HG03521 (cell line): ENCODE measurements at regions not wholly inside any gene's neighbourhood (a gene's known extent, or its start where the extent isn't known, plus 50 kb on each side); places are given as distances from the start of the nearest gene placed in this dataset.
A peak's percentile ranks its signal among the peaks of the same experiment; 100 is the strongest.
"Not testable (repeated sequence)": the region's sequence is repeated elsewhere in the genome, so short reads cannot be mapped to it uniquely, and the experiment has no call there.

Source experiments
- ATAC-seq: cut with Tn5 transposase; IDR thresholded peaks from one replicate; pipeline ENCODE4 v1.9.1; 2021; ENCODE audit warnings: mild to moderate bottlenecking, moderate library complexity; ENCODE audit not compliant: unreplicated experiment

- peak; percentile 98 for ATAC-seq
These were observed 232.3 kb downstream of the TLR4 start for GRCh38 chr9:117936185-117937130.

DNA sequence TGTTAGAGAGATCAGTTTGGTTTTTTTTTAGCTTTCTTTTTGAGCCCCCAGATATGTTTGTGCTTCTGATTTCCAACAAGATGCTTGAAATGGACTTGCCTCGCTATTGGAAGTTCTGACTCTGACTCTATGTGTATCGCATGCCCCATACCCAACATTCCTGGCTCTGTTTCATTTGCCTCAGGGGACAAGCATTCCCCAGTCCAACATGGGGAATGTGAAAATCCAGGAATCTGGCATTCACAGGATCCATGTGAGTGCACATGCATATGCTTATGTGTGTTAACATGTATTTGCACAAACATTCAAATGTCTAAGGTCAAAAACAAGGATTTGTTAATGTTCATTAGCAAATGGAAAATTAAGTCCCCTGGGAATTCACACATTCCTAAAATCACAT, 233.9 kb downstream of the TLR4 start:
- ATAC-seq: no peak

DNA sequence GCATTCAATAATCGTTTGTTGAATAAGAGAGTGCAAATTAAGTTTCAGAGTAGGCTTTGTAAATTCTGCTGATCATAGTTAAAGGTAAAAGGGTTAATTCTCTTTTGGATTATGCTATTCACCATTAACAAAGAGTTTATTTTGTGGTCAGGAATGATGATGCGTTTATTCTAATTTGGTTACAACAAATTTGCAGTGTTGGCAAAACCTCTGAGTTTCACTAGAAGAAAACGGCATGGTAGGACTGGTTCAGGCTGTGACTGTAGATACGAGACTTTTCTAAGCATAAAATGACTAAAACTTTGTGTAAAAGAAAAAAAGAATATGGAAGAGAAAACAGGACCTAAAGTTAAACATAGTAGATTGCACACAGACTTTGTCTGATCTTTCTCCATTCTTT, 234.7 kb downstream of the TLR4 start:
- ATAC-seq: no peak

DNA sequence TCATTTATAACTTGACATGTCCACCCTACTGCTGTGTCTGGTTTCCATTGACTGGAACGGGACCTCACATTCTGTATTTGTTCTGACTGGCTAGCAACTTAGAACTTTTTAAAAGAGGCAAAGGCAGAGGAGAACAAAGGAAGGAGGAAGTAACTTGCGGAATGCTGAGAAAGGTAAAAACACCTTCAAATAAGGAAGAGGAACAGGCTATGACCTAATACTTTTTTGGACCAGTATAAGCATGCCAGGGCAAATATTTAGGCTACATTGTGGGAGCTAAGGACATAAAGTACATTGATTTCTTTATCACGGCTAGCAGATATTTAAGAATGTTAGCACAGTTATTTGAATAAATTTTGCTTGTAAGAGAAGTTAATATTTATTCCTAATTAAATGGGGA, 240.5 kb downstream of the TLR4 start:
- ATAC-seq: not testable (repeated sequence)

DNA sequence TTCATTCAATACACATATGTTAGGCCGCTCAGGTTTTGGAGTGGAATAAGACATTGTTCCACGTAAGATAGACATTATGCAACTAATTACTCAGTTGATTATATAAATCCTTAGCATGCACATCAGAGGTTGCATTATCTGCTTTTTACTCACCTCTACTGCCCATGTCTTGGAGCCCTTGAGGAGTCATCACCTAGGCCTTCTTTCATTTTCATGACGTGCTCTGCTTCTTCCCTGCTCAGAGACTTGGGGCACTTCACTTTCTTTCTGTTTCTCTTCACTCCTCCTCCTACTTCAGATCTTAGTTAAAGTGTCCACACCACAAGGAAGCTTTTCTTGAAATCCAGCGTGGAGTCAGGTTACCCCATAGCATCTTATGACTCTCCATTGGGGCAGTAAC, 241.1 kb downstream of the TLR4 start:
- ATAC-seq: no peak

GRCh38 chr9:117951127-117951526, 246.9 kb downstream of the TLR4 start:
- ATAC-seq: no peak

DNA sequence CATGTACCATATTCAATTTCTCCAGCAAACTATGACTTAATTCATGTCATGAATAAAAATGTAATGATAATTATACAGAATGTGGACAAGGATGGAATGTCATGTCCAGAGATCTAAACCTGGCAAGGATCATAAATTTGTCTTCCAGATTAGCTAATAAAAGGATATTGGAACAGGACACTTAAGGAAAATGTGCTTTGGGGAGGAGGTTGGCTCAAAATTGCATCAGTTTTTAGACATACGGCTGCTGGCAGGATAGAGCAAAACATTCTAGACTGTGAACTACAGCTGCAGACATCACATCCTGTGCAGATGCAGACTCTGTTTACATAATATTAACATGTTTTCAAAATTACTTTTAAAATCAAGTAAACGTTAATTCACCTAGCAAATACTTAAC, 248.4 kb downstream of the TLR4 start:
- ATAC-seq: no peak

GRCh38 chr9:117957267-117957666, 253.1 kb downstream of the TLR4 start:
- no peak for ATAC-seq

DNA sequence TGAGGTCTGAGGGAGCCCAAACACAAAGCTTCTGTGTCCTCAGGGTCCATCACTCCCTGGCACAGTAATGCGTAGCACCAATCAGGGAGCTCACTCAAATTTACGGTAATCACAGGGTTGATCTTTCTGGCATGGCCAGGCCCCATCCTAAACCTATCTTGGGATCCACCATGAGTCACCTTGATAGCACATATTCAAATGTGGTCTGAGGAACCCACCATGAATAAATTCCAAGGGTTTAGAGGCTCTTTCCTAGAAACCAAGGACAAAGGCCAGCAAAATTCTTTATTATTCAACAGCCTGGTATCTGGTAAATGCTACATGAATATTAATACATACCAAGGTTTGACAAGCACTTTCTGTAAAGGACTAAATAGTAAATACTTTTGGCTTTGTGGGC, 254.5 kb downstream of the TLR4 start:
- no peak for ATAC-seq

DNA sequence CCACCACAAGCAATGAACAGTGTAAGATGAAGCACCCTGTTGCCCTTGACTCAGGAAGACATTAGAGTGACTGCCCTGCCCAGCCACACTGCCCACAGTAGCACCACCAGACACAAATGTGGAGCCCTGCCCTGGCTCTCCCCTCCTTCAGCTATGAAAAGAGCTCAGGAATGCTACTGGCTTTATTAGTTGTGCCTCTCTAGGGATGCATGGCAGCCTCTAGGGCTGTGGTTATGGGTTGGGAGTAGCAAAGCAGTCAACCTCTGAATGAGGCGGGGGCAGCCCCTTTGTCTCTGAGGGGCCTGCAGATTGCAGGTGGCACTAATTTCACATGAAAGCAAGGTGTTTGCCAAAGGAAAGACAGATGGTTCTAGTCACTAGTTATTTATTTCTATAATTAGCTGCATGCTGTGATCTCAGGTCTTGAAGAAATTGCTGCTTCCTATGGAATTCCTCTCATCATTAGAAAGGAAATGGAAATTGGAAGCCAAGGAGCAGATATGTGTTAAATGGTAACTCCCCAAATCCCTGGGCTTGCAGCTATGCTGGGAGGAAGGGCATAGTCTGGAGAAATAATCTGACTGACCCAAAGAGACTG, 259.4 kb downstream of the TLR4 start:
- no peak for ATAC-seq

- ATAC-seq: no peak
These were observed 266.3 kb downstream of the TLR4 start for GRCh38 chr9:117970276-117971050.

DNA sequence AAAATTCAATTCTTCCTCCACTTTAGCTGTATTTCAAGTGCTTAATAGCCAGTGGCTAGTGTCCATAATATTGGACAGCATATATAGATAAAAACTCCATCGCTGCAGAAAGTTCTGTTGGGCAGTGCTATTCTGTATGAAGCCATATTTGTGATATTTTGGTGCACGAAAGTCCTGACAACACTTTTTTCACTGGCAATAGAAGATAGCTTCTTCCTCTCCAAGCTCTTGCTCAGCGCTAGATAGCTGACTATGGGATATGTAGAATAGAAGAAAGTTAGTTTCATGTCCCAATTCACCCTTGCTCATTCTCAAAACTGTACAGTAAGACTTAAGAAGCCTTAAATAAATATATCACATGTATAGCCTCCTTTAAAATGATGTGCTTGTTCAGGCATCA, 269.9 kb downstream of the TLR4 start:
- ATAC-seq: no peak

DNA sequence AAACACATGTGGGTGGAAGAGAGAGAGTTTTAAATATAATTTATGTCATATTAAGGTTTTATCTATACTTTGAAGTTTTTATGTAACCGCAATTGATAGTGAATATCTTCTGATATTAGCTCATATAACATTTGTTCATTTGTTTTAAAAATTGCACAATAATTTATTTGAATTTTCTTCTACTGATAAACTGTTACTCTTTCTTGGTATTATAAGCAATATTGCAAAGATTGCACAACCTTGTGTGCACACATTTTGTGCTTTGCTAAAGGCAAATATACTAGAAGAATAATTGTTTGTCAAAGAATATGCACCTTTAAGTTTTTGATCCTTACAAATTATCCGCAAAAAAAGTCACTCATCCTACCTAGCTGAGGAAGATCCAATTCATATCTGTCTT, 275.7 kb downstream of the TLR4 start:
- ATAC-seq: no peak

DNA sequence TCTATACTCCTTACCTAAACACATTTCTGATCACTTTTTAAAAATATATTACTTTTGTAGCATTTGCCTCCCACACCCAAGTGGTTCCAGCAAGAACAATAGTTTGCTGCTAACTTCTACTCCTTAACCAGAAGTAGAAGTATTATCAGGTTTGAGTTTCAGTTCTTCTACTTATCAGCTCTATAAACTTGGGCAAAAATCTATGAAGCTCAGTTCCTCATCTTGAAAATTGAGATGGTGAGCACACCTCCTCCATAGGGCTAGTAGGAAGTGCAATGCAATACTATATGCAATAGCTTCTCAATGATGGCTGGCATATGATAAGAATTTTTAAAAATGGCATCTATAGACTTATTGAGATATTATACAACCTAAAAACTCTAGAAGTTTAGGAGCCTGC, 283.7 kb downstream of the TLR4 start:
- ATAC-seq: no peak

GRCh38 chr9:117992006-117992405, 287.8 kb downstream of the TLR4 start:
- ATAC-seq: no peak

GRCh38 chr9:118000581-118000980, 296.4 kb downstream of the TLR4 start:
- ATAC-seq: no peak

- ATAC-seq: no peak
These were observed 299.0 kb downstream of the TLR4 start for GRCh38 chr9:118003240-118003639.

DNA sequence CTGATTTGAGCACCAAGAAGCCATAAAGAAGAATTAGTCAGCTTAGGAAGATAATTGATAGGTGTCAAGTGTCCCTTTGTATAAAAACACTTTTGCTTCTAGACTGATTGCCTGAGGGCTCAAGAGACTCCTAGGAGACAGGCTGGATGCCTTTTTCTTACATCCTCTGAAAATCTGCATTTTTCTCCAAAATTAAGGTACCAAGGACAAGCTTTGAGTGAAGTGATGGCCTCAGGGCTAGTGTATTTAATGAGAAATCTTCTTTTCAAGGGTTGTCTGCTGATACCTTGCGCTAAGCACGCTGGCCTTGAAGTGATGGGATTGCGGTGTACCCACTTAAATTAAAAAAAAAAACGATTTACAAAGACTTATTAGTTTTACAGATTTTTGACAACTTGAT, 304.0 kb downstream of the TLR4 start:
- no peak for ATAC-seq

DNA sequence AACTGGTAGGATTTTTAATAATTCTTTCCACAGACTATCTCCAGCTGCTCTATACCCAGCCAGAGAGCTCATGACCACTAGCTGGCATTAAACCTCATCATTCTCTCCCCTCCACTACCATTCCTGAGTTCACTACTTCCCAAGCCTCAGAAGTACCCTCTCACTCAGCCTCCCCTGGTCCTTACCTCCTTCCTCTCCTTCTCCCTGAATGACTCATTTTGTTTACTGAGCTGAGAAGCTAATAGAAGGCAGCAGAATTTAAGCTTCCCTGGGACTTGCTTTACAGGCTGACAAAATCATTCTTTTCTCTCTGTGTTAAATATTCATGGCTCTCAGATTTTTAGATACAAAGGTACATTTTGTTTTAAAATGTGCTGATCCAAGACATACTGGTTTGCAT, 305.4 kb downstream of the TLR4 start:
- ATAC-seq: no peak

DNA sequence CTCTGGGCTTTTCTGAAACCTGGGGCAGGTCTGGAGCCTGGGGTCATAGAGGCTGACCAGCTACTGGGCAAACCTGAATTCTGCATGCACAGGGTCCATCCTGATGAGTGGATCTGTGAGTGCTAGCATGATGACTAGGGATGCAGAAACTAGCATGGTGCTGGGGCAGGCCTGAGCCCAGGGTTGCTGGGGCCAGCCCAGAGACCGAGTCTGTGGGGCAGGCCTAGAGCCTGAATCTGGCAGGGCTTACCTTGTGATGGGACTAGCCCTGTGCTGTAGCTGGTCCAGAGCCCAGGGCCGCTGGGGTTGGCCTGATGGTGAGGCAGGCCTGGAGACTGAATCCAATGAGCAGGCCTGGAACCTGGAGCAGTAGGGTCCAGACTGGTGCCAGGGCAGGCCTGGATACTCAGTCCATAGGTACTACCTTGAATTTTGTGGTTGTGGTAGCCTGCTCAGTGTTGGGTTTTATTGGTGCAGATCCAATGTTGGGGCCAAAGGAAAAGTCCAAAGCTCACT, 313.5 kb downstream of the TLR4 start:
- ATAC-seq: no peak

DNA sequence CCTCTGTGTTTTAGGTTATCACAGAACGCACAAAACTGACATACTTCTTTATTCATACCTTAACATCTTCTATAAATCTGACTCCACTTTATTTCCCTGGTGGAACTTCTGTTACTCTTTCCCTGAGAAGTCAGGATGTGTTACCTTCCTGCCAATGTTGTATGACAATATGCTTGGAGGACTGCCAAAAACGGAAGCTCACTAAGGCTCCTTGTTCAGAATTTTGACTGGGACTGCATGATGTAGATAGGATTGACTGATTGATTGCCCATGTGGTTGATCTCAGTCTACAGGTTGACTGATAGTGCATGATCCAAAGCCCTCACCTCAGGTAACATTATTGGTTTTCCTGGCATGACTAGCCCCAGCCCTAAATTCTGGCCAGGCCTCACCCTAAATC, 319.4 kb downstream of the TLR4 start:
- no peak for ATAC-seq
